ENCODE measurements at regions not wholly inside any gene's neighbourhood (a gene's known extent, or its start where the extent isn't known, plus 50 kb on each side); places are given as distances from the start of the nearest gene placed in this dataset.

DNA sequence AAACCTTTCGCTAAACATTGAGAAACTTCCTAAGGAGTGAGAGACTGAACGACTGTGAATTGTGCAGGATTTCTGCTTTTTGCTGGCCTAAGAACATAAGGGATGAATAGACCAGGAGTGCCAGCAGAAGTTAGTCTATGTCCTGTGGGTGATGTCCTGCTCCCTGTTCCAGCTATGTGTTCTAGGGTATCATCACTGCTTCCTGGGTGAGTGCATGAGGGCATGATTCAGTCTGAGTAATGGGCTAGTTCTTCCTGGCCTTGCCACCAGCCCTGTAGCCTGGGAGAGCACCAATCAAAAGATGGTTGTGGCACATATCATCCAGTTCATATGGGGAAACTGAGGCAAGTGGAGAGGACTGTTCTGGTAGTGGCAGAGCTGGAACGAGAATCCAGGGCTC is 153.9 kb upstream of the TPM1 start:
- Histone ChIP-seq H3K4me1 (ENCODE audit: insufficient read depth, low read length, poor library complexity, severe bottlenecking) (no peaks in the 10 kb centered on the region), H3K27me3 (replicated peaks; ENCODE audit: insufficient read depth, low read depth, low read length, poor library complexity) (no peaks in the 10 kb centered on the region), H3K27ac (ENCODE audit: low read depth, low read length, poor library complexity, severe bottlenecking) (no peak overlapping the region), H3K4me3 (ENCODE audit: low read depth, low read length, poor library complexity, severe bottlenecking) (no peak overlapping the region), H3K36me3 (ENCODE audit: insufficient read depth, low read length, poor library complexity, severe bottlenecking) (no peaks in the 10 kb centered on the region), H3K9me3 (ENCODE audit: low read depth, low read length, poor library complexity, severe bottlenecking) (no peaks in the 10 kb centered on the region)
- DNase-seq (ENCODE audit: low spot score): no peak
- CTCF ChIA-PET: no interaction called here
- POLR2A ChIA-PET (ENCODE audit: low non-redundant PET): no interaction called here
- BruUV-seq (replicated peaks): no TSS peak
- intact Hi-C loops (cut with micrococcal nuclease; ENCODE audit: unreplicated experiment): no loop called here
- TF ChIP-seq EZH2 (IDR thresholded peaks at IDR 0.05; ENCODE audit: borderline replicate concordance, low read depth, low read length, poor library complexity, severe bottlenecking): no peak
- TF ChIP-seq, protein P1, sequence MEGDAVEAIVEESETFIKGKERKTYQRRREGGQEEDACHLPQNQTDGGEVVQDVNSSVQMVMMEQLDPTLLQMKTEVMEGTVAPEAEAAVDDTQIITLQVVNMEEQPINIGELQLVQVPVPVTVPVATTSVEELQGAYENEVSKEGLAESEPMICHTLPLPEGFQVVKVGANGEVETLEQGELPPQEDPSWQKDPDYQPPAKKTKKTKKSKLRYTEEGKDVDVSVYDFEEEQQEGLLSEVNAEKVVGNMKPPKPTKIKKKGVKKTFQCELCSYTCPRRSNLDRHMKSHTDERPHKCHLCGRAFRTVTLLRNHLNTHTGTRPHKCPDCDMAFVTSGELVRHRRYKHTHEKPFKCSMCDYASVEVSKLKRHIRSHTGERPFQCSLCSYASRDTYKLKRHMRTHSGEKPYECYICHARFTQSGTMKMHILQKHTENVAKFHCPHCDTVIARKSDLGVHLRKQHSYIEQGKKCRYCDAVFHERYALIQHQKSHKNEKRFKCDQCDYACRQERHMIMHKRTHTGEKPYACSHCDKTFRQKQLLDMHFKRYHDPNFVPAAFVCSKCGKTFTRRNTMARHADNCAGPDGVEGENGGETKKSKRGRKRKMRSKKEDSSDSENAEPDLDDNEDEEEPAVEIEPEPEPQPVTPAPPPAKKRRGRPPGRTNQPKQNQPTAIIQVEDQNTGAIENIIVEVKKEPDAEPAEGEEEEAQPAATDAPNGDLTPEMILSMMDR (conservative IDR thresholded peaks at IDR 0.05; ENCODE audit: low read depth, low read length): no peak

DNA sequence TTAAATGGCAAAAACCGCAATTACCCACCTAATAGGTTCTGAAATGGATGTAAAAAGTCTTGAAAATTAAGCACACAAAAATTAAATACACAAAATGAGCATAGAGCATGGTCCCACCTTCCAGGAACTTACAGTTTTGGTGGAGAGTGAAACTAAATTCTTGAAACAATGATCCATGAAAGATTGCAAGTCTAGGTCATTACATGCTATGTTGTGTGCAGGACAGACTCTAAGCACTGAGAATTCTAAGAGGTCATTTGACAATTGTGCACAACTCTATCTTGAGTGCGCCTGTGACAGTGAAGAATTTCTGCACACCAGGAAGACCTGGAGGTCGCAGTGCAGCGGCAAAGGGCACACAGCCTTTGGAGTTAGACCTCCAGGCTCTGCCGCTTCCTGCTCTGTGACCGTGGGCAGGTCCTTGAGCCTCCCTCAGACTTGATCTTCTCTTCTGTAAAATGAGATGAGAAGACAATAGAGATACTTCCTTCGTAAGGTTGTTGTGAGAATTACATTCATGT is 153.3 kb upstream of the TPM1 start:
- DNase-seq (ENCODE audit: low spot score): no peak
- POLR2A ChIA-PET (ENCODE audit: low non-redundant PET): no interaction called here
- intact Hi-C loops (cut with micrococcal nuclease; ENCODE audit: unreplicated experiment): no loop called here
- Histone ChIP-seq H3K27ac (ENCODE audit: low read depth, low read length, poor library complexity, severe bottlenecking) (no peak overlapping the region), H3K27me3 (replicated peaks; ENCODE audit: insufficient read depth, low read depth, low read length, poor library complexity) (no peaks in the 10 kb centered on the region), H3K36me3 (ENCODE audit: insufficient read depth, low read length, poor library complexity, severe bottlenecking) (no peaks in the 10 kb centered on the region), H3K9me3 (ENCODE audit: low read depth, low read length, poor library complexity, severe bottlenecking) (no peaks in the 10 kb centered on the region), H3K4me3 (ENCODE audit: low read depth, low read length, poor library complexity, severe bottlenecking) (no peak overlapping the region), H3K4me1 (ENCODE audit: insufficient read depth, low read length, poor library complexity, severe bottlenecking) (no peaks in the 10 kb centered on the region)
- TF ChIP-seq EZH2 (IDR thresholded peaks at IDR 0.05; ENCODE audit: borderline replicate concordance, low read depth, low read length, poor library complexity, severe bottlenecking): no peak
- TF ChIP-seq, protein P1 (conservative IDR thresholded peaks at IDR 0.05; ENCODE audit: low read depth, low read length): no peak
- no TSS peak for BruUV-seq (replicated peaks)
- CTCF ChIA-PET: no interaction called here

DNA sequence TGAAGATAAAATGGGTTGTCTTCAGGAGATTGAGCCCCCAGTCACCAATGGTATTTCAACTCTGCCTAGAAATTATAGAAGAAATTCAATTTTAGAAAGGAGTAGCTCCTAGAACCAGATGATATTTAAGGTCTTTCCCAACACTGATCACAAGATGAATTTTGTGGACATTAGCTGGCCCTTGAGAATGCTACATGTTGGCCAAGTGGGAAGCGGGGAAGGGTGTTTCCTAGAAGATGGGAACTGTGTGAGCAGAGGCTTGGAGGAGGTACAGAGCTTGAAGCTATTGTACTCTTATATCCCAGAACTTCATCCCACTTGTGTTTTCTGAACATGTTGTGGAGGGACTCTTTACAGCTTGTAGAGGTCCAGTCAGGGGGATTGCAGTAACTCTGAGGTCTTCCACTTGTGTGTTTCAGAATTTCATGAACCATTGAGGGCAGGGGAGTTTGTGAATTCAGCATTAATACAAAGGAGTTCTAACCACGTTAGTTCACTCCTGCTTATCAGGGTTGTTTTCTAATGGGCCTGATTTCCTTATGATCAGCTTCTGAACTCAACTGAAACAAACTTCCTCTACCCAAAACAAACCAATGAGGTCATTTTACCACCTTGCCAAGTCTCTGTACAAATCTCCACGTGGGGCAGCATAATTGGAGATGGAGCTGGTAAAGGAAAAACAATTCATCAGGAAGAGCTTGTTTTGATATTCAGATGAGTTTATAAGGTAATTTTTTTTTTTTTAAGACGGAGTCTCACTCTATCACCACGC is 152.6 kb upstream of the TPM1 start:
- no peak overlapping the region for H3K4me3 ChIP-seq (ENCODE audit: low read depth, low read length, poor library complexity, severe bottlenecking)
- CTCF ChIA-PET: no interaction called here
- intact Hi-C loops (cut with micrococcal nuclease; ENCODE audit: unreplicated experiment): no loop called here
- DNase-seq (ENCODE audit: low spot score): no peak
- H3K27ac ChIP-seq (ENCODE audit: low read depth, low read length, poor library complexity, severe bottlenecking): no peak overlapping the region
- TF ChIP-seq, protein P1 (conservative IDR thresholded peaks at IDR 0.05; ENCODE audit: low read depth, low read length): no peak
- no peak for TF ChIP-seq EZH2 (IDR thresholded peaks at IDR 0.05; ENCODE audit: borderline replicate concordance, low read depth, low read length, poor library complexity, severe bottlenecking)
- no peaks in the 10 kb centered on the region for H3K36me3 ChIP-seq (ENCODE audit: insufficient read depth, low read length, poor library complexity, severe bottlenecking)
- no TSS peak for BruUV-seq (replicated peaks)
- POLR2A ChIA-PET (ENCODE audit: low non-redundant PET): no interaction called here
- no peaks in the 10 kb centered on the region for H3K9me3 ChIP-seq (ENCODE audit: low read depth, low read length, poor library complexity, severe bottlenecking)
- H3K27me3 ChIP-seq (replicated peaks; ENCODE audit: insufficient read depth, low read depth, low read length, poor library complexity): no peaks in the 10 kb centered on the region
- no peaks in the 10 kb centered on the region for H3K4me1 ChIP-seq (ENCODE audit: insufficient read depth, low read length, poor library complexity, severe bottlenecking)

Data from A673 (cell line).